DOHH2 (cell line): ENCODE measurements at regions not wholly inside any gene's neighbourhood (a gene's known extent, or its start where the extent isn't known, plus 50 kb on each side); places are given as distances from the start of the nearest gene placed in this dataset.

Source experiments
- H3F3A ChIP-seq: fragments of 200-600 bp; sonication (generic), shearing (Covaris generic); 2 replicates; pipeline ENCODE4 v1.6.0; 2016; ENCODE audit warnings: antibody characterized with exemption, mild to moderate bottlenecking; ENCODE audit not compliant: control insufficient read depth, insufficient read depth
- H3K27ac ChIP-seq: fragments of 200-600 bp; sonication (generic); 2 replicates; pipeline ENCODE4 v1.5.1; 2014; ENCODE audit warnings: low read depth, mild to moderate bottlenecking, low read length, moderate library complexity
- H3K27me3 ChIP-seq: fragments of 200-600 bp; sonication (generic); 2 replicates; pipeline ENCODE4 v1.6.1; 2014; ENCODE audit warnings: mild to moderate bottlenecking, low read length, mixed read lengths; ENCODE audit not compliant: control insufficient read depth
- H3K36me3 ChIP-seq: fragments of 200-600 bp; sonication (generic); 2 replicates; pipeline ENCODE4 v1.6.1; 2014; ENCODE audit warnings: mild to moderate bottlenecking, low read length, moderate library complexity, mixed read lengths; ENCODE audit not compliant: control insufficient read depth
- H3K4me1 ChIP-seq: fragments of 200-600 bp; sonication (generic); 2 replicates; pipeline ENCODE4 v1.6.1; 2014; ENCODE audit warnings: mild to moderate bottlenecking, low read length, mixed read lengths; ENCODE audit not compliant: control insufficient read depth
- H3K4me2 ChIP-seq: fragments of 200-600 bp; sonication (generic); 2 replicates; pipeline ENCODE4 v1.6.0; 2014; ENCODE audit warnings: mild to moderate bottlenecking, low read length, moderate library complexity
- H3K4me3 ChIP-seq: fragments of 200-600 bp; sonication (generic); 2 replicates; pipeline ENCODE4 v1.5.1; 2014; ENCODE audit warnings: mild to moderate bottlenecking, low read length, mixed read lengths
- H3K79me2 ChIP-seq: fragments of 200-600 bp; sonication (generic); 2 replicates; pipeline ENCODE4 v1.6.1; 2014; ENCODE audit warnings: mild to moderate bottlenecking, low read length, mixed read lengths; ENCODE audit not compliant: control insufficient read depth
- H3K9me2 ChIP-seq: fragments of 200-600 bp; sonication (generic); replicated peaks from 2 replicates; pipeline ENCODE4 v1.6.1; 2014; ENCODE audit warnings: mild to moderate bottlenecking, low read length, mixed read lengths; ENCODE audit not compliant: control insufficient read depth
- H3K9me3 ChIP-seq: fragments of 200-600 bp; sonication (generic); 2 replicates; pipeline ENCODE4 v1.6.1; 2014; ENCODE audit warnings: antibody characterized with exemption, low read length, mixed read lengths; ENCODE audit not compliant: control insufficient read depth, insufficient read depth
- H4K20me1 ChIP-seq: fragments of 200-600 bp; sonication (generic); 2 replicates; pipeline ENCODE4 v1.6.0; 2014; ENCODE audit warnings: low read depth, mild to moderate bottlenecking, antibody characterized with exemption, low read length, moderate library complexity; ENCODE audit not compliant: control insufficient read depth, insufficient read depth
- EZH2phosphoT487 ChIP-seq: fragments of 200-600 bp; sonication (generic); IDR thresholded peaks from 2 replicates; pipeline ENCODE4 v1.6.1; 2017; ENCODE audit warnings: borderline replicate concordance, mild to moderate bottlenecking, antibody characterized with exemption, low read length, moderate library complexity, mixed read lengths
- TF ChIP-seq, protein P1 (sequence below): fragments of 200-600 bp; sonication (generic); IDR thresholded peaks from one replicate; pipeline ENCODE4 v1.5.1; 2014; ENCODE audit warnings: antibody characterized with exemption, mild to moderate bottlenecking, low read depth, low read length; ENCODE audit not compliant: poor library complexity, severe bottlenecking

GRCh38 chr4:167973513-167973912 lies 118.8 kb upstream of the ANXA10 start:
- no peaks in the 10 kb centered on the region for H3K27me3 ChIP-seq
- TF ChIP-seq, protein P1, sequence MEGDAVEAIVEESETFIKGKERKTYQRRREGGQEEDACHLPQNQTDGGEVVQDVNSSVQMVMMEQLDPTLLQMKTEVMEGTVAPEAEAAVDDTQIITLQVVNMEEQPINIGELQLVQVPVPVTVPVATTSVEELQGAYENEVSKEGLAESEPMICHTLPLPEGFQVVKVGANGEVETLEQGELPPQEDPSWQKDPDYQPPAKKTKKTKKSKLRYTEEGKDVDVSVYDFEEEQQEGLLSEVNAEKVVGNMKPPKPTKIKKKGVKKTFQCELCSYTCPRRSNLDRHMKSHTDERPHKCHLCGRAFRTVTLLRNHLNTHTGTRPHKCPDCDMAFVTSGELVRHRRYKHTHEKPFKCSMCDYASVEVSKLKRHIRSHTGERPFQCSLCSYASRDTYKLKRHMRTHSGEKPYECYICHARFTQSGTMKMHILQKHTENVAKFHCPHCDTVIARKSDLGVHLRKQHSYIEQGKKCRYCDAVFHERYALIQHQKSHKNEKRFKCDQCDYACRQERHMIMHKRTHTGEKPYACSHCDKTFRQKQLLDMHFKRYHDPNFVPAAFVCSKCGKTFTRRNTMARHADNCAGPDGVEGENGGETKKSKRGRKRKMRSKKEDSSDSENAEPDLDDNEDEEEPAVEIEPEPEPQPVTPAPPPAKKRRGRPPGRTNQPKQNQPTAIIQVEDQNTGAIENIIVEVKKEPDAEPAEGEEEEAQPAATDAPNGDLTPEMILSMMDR: no peak
- no peak for TF ChIP-seq EZH2phosphoT487
- H3K79me2 ChIP-seq: no peaks in the 10 kb centered on the region
- no peak overlapping the region for H3K4me2 ChIP-seq
- H4K20me1 ChIP-seq: no peaks in the 10 kb centered on the region
- no peaks in the 10 kb centered on the region for H3K4me1 ChIP-seq
- H3K9me2 ChIP-seq: no peaks in the 10 kb centered on the region
- no peak overlapping the region for H3K4me3 ChIP-seq
- H3K36me3 ChIP-seq: no peaks in the 10 kb centered on the region
- no peaks in the 10 kb centered on the region for H3F3A ChIP-seq
- no peaks in the 10 kb centered on the region for H3K9me3 ChIP-seq
- no peak overlapping the region for H3K27ac ChIP-seq

GRCh38 chr4:167985565-167985964 lies 106.8 kb upstream of the ANXA10 start:
- Histone ChIP-seq H3K9me2 (no peaks in the 10 kb centered on the region), H3K4me3 (no peak overlapping the region), H3F3A (no peaks in the 10 kb centered on the region), H3K36me3 (no peaks in the 10 kb centered on the region), H3K9me3 (no peaks in the 10 kb centered on the region), H3K27ac (no peak overlapping the region), H3K4me1 (no peaks in the 10 kb centered on the region), H4K20me1 (no peaks in the 10 kb centered on the region), H3K4me2 (no peak overlapping the region), H3K27me3 (no peaks in the 10 kb centered on the region), H3K79me2 (no peaks in the 10 kb centered on the region)
- TF ChIP-seq EZH2phosphoT487: no peak
- TF ChIP-seq, protein P1: no peak

- H3K36me3 ChIP-seq: no peaks in the 10 kb centered on the region
- no peak overlapping the region for H3K27ac ChIP-seq
- no peaks in the 10 kb centered on the region for H3K79me2 ChIP-seq
- no peaks in the 10 kb centered on the region for H3K9me2 ChIP-seq
- no peaks in the 10 kb centered on the region for H4K20me1 ChIP-seq
- H3K27me3 ChIP-seq: no peaks in the 10 kb centered on the region
- H3F3A ChIP-seq: no peaks in the 10 kb centered on the region
- H3K4me3 ChIP-seq: no peak overlapping the region
- no peaks in the 10 kb centered on the region for H3K9me3 ChIP-seq
- TF ChIP-seq, protein P1: no peak
- no peak for TF ChIP-seq EZH2phosphoT487
- H3K4me2 ChIP-seq: no peak overlapping the region
- H3K4me1 ChIP-seq: no peaks in the 10 kb centered on the region
These were observed 106.3 kb upstream of the ANXA10 start for GRCh38 chr4:167986044-167986443.

DNA sequence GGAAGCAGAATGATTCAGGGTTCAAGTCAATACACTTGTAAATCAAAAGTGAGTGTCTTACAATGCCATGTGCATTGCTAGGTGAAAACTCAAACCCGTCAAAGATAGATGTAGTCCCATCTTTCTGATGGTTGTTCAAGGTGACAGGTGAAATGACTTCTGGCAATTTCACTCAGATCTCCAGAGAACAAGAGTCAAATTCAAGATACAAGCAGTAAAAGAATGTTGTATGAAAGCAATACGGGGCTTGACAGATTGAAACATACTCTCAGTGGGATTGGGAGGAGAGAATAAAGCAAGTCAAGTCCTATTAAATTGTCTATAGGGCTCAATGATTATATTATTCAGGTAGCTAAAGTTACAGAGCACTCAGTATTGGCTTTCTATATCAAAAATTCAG lies 105.1 kb upstream of the ANXA10 start:
- no peaks in the 10 kb centered on the region for H3K79me2 ChIP-seq
- H4K20me1 ChIP-seq: no peaks in the 10 kb centered on the region
- no peak overlapping the region for H3K4me3 ChIP-seq
- TF ChIP-seq, protein P1: no peak
- no peak for TF ChIP-seq EZH2phosphoT487
- H3K9me3 ChIP-seq: no peaks in the 10 kb centered on the region
- no peaks in the 10 kb centered on the region for H3K27me3 ChIP-seq
- no peak overlapping the region for H3K27ac ChIP-seq
- H3K4me1 ChIP-seq: no peaks in the 10 kb centered on the region
- no peaks in the 10 kb centered on the region for H3K9me2 ChIP-seq
- no peaks in the 10 kb centered on the region for H3F3A ChIP-seq
- H3K36me3 ChIP-seq: no peaks in the 10 kb centered on the region
- H3K4me2 ChIP-seq: no peak overlapping the region
